Colonic mucosa (tissue), 4 donors: ENCODE measurements at regions not wholly inside any gene's neighbourhood (a gene's known extent, or its start where the extent isn't known, plus 50 kb on each side); places are given as distances from the start of the nearest gene placed in this dataset.

ENCODE experiments used
- DNase-seq: peaks from one replicate; pipeline ENCODE4 v3.0.0-alpha.2; 2020
- H3K27ac ChIP-seq: fragments of 200-600 bp; one replicate; pipeline ENCODE4 v1.8.0; 2021
- H3K27me3 ChIP-seq: fragments of 200-600 bp; one replicate; pipeline ENCODE4 v1.8.0; 2021
- H3K36me3 ChIP-seq: fragments of 200-600 bp; one replicate; pipeline ENCODE4 v1.8.0; 2021
- H3K4me1 ChIP-seq: fragments of 200-600 bp; one replicate; pipeline ENCODE4 v1.8.0; 2021; ENCODE audit warnings: mild to moderate bottlenecking
- H3K4me3 ChIP-seq: fragments of 200-600 bp; one replicate; pipeline ENCODE4 v1.8.0; 2021
- H3K9ac ChIP-seq, 2 donors: one replicate each; pipeline ENCODE4 v1.7.0; 2013; ENCODE audit warnings: control low read depth in 2 of 2, low read depth in 2 of 2, low read length in 2 of 2
- H3K9me3 ChIP-seq: fragments of 200-600 bp; one replicate; pipeline ENCODE4 v1.8.0; 2021
- CTCF ChIP-seq: fragments of 200-600 bp; IDR thresholded peaks from one replicate; pipeline ENCODE4 v1.8.0; 2022; ENCODE audit warnings: antibody characterized with exemption, mild to moderate bottlenecking
- intact Hi-C: fragments of 100-400 bp; cut with DNase I; formaldehyde crosslinking; loops from one replicate; pipeline ENCODE4 v1.14.1; 2022
- donor health status: healthy.
- donor health status: DM: no; HTN: no; CAD: no.
- donor health status: DM: no; HTN: no; CAD: no.

GRCh38 chr2:52852006-52852405 is 915.6 kb upstream of the CHAC2 start:
- no peak overlapping the region for H3K27ac ChIP-seq
- no peaks in the 10 kb centered on the region for H3K27me3 ChIP-seq
- DNase-seq = no peak
- no peaks in the 10 kb centered on the region for H3K9me3 ChIP-seq
- no peak overlapping the region for H3K9ac ChIP-seq
- H3K4me3 ChIP-seq = no peak overlapping the region
- intact Hi-C loops = no loop called here
- H3K36me3 ChIP-seq = no peaks in the 10 kb centered on the region
- H3K4me1 ChIP-seq = no peaks in the 10 kb centered on the region
- no peak for TF ChIP-seq CTCF

GRCh38 chr2:52844701-52845423 is 922.7 kb upstream of the CHAC2 start:
- Histone ChIP-seq H3K27ac (no peak overlapping the region), H3K36me3 (no peaks in the 10 kb centered on the region), H3K4me1 (no peaks in the 10 kb centered on the region), H3K27me3 (no peaks in the 10 kb centered on the region), H3K4me3 (no peak overlapping the region), H3K9ac (no peak overlapping the region), H3K9me3 (no peaks in the 10 kb centered on the region)
- TF ChIP-seq CTCF = no peak
- intact Hi-C loops = no loop called here
- no peak for DNase-seq

GRCh38 chr2:52835909-52836308 is 931.7 kb upstream of the CHAC2 start:
- H3K9me3 ChIP-seq = no peaks in the 10 kb centered on the region
- TF ChIP-seq CTCF = no peak
- no peaks in the 10 kb centered on the region for H3K4me1 ChIP-seq
- intact Hi-C loops = no loop called here
- H3K27me3 ChIP-seq = no peaks in the 10 kb centered on the region
- no peak overlapping the region for H3K4me3 ChIP-seq
- H3K9ac ChIP-seq = no peak overlapping the region
- H3K27ac ChIP-seq = no peak overlapping the region
- DNase-seq = no peak
- H3K36me3 ChIP-seq = no peaks in the 10 kb centered on the region

GRCh38 chr2:52831216-52831615 is 936.4 kb upstream of the CHAC2 start:
- Histone ChIP-seq H3K27me3 (no peaks in the 10 kb centered on the region), H3K9me3 (no peaks in the 10 kb centered on the region), H3K27ac (no peak overlapping the region), H3K36me3 (no peaks in the 10 kb centered on the region), H3K4me3 (no peak overlapping the region), H3K4me1 (no peaks in the 10 kb centered on the region), H3K9ac (no peak overlapping the region)
- intact Hi-C loops = no loop called here
- TF ChIP-seq CTCF = no peak
- no peak for DNase-seq

- DNase-seq = no peak
- Histone ChIP-seq H3K4me1 (no peaks in the 10 kb centered on the region), H3K9ac (no peak overlapping the region), H3K36me3 (no peaks in the 10 kb centered on the region), H3K27ac (no peak overlapping the region), H3K27me3 (no peaks in the 10 kb centered on the region), H3K4me3 (no peak overlapping the region), H3K9me3 (no peaks in the 10 kb centered on the region)
- no peak for TF ChIP-seq CTCF
- intact Hi-C loops = no loop called here
Observed at GRCh38 chr2:52828112-52828511, 939.5 kb upstream of the CHAC2 start.
